NCI-H748 treated with DMSO at 0.1 percent for 48 hours (cell line): ENCODE measurements at regions not wholly inside any gene's neighbourhood (a gene's known extent, or its start where the extent isn't known, plus 50 kb on each side); places are given as distances from the start of the nearest gene placed in this dataset.

Source experiments
- DNase-seq: peaks from one replicate; lab custom pipeline; 2025; lab: John Stamatoyannopoulos, UW

- no peak for DNase-seq
Measured at GRCh38 chr4:161132715-161133425, 1030.9 kb downstream of the FSTL5 start.

- DNase-seq: no peak
Measured at GRCh38 chr4:161121451-161121850, 1042.3 kb downstream of the FSTL5 start.

- no peak for DNase-seq
Measured at GRCh38 chr4:161101881-161102280, 1061.9 kb downstream of the FSTL5 start.

- DNase-seq: no peak
Measured at GRCh38 chr4:161097821-161098220, 1066.0 kb downstream of the FSTL5 start.

- DNase-seq: no peak
Measured at GRCh38 chr4:161061046-161061445, 1102.8 kb downstream of the FSTL5 start.
